ENCODE measurements at regions not wholly inside any gene's neighbourhood (a gene's known extent, or its start where the extent isn't known, plus 50 kb on each side); places are given as distances from the start of the nearest gene placed in this dataset.
A peak's percentile ranks its signal among the peaks of the same experiment; 100 is the strongest.

- TF ChIP-seq IRF5 (IDR thresholded peaks at IDR 0.05; ENCODE audit: borderline replicate concordance) (no peak), NBN (IDR thresholded peaks at IDR 0.05) (0 out of 2 replicates have a peak, but pooled peaks have one; percentile 64), HDAC2 (IDR thresholded peaks at IDR 0.05) (no peak), ZNF592 (IDR thresholded peaks at IDR 0.05) (no peak), EED (IDR thresholded peaks at IDR 0.05; ENCODE audit: low read depth) (no peak), RELB (IDR thresholded peaks at IDR 0.05; ENCODE audit: low read depth) (peak; percentile 30; the same call in 1 of the 2 replicates), CHD4 (IDR thresholded peaks at IDR 0.05) (no peak), MEF2B (IDR thresholded peaks at IDR 0.05; ENCODE audit: partially characterized antibody, poor library complexity, severe bottlenecking) (no peak)
Observed at GRCh38 chr13:33543089-33543459, 257.5 kb upstream of the STARD13 start (continued).

All from GM12878 (cell line).